ENCODE measurements at regions not wholly inside any gene's neighbourhood (a gene's known extent, or its start where the extent isn't known, plus 50 kb on each side); places are given as distances from the start of the nearest gene placed in this dataset.

DNA sequence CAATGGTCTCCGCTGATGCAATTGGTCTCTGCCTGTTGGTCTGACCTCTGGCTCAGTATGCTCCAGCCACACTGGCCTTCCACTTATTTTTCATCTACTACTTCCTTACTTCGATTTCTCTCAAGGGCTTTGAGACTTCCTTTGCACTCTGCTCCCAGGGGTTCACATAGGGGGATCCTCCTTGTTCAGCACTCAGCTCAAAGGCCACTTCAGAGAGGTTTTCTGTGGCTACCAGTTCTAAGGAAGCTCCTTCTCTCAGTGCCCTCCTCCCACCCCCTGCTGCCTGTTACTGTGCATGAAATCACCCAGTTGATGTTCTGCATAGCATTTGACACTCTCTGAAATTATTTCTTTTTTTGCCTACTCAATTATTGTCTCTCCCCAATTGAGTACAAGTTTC is 476.4 kb downstream of the HS3ST3B1 start:
- TF ChIP-seq CTCF (IDR thresholded peaks at IDR 0.05): no peak
- no peak for TF ChIP-seq POLR2A (IDR thresholded peaks at IDR 0.05)
